Endodermal cell (in vitro differentiated cells): ENCODE measurements at regions not wholly inside any gene's neighbourhood (a gene's known extent, or its start where the extent isn't known, plus 50 kb on each side); places are given as distances from the start of the nearest gene placed in this dataset.
"Not testable (repeated sequence)": the region's sequence is repeated elsewhere in the genome, so short reads cannot be mapped to it uniquely, and the experiment has no call there.

ENCODE experiments used
- DNase-seq: peaks from one replicate; pipeline ENCODE4 v3.0.0-alpha.2; 2017
- H3K27ac ChIP-seq: 2 replicates; pipeline ENCODE4 v1.5.1; 2013; ENCODE audit warnings: mild to moderate bottlenecking, low read depth, low read length, moderate library complexity
- H3K27me3 ChIP-seq: 2 replicates; pipeline ENCODE4 v1.6.1; 2013; ENCODE audit warnings: mild to moderate bottlenecking, low read length, moderate library complexity; ENCODE audit not compliant: insufficient read depth, control insufficient read depth, poor library complexity, severe bottlenecking
- H3K36me3 ChIP-seq: 2 replicates; pipeline ENCODE4 v1.7.0; 2013; ENCODE audit warnings: mild to moderate bottlenecking, low read length, moderate library complexity; ENCODE audit not compliant: control insufficient read depth, insufficient read depth
- H3K4me1 ChIP-seq: one replicate; pipeline ENCODE4 v1.7.0; 2013; ENCODE audit warnings: low read length; ENCODE audit not compliant: control insufficient read depth, insufficient read depth
- H3K4me3 ChIP-seq: 2 replicates; pipeline ENCODE4 v1.5.1; 2013; ENCODE audit warnings: mild to moderate bottlenecking, low read length, moderate library complexity
- H3K9ac ChIP-seq: 2 replicates; pipeline ENCODE4 v1.6.1; 2013; ENCODE audit warnings: mild to moderate bottlenecking, low read length, moderate library complexity; ENCODE audit not compliant: poor library complexity, severe bottlenecking; ENCODE audit errors: extremely low read depth
- H3K9me3 ChIP-seq: 2 replicates; pipeline ENCODE4 v1.6.1; 2013; ENCODE audit warnings: mild to moderate bottlenecking, low read length, moderate library complexity; ENCODE audit not compliant: control insufficient read depth
- H3K27ac Mint-ChIP-seq: 2 replicates; pipeline ENCODE4 v1.8.0; 2020; ENCODE audit warnings: mixed read lengths
- H3K27me3 Mint-ChIP-seq: 2 replicates; pipeline ENCODE4 v1.8.0; 2021; ENCODE audit warnings: mild to moderate bottlenecking, mixed read lengths; ENCODE audit not compliant: insufficient read depth
- H3K36me3 Mint-ChIP-seq: 2 replicates; pipeline ENCODE4 v1.8.0; 2020; ENCODE audit warnings: low read depth, mixed read lengths
- H3K4me1 Mint-ChIP-seq: 2 replicates; pipeline ENCODE4 v1.8.0; 2020; ENCODE audit warnings: mixed read lengths
- H3K4me3 Mint-ChIP-seq: 2 replicates; pipeline ENCODE4 v1.8.0; 2020; ENCODE audit warnings: mild to moderate bottlenecking, moderate library complexity, mixed read lengths
- H3K9me3 Mint-ChIP-seq: 2 replicates; pipeline ENCODE4 v1.8.0; 2020; ENCODE audit warnings: mild to moderate bottlenecking, mixed read lengths
- CTCF ChIP-seq: fragments of 200-600 bp; sonication (generic); conservative IDR thresholded peaks from 2 replicates; pipeline ENCODE4 v1.5.0; 2021; ENCODE audit warnings: antibody characterized with exemption, mild to moderate bottlenecking
- WGBS, 2 experiments: methylation state at CpG; one replicate each; pipeline versions ENCODE4 v1.1.5 to v1.1.7; 2013; ENCODE audit warnings: missing lambda C conversion rate in 2 of 2, mixed read lengths in 1 of 2; ENCODE audit not compliant: insufficient coverage in 1 of 2, insufficient read length in 1 of 2; 5-methylcytosine and 5-hydroxymethylcytosine counted together

GRCh38 chr9:106784076-106784475 lies 78.9 kb upstream of the ZNF462 start:
- H3K9me3 Mint-ChIP-seq = no peaks in the 10 kb centered on the region
- no peaks in the 10 kb centered on the region for H3K9me3 ChIP-seq
- TF ChIP-seq CTCF = no peak
- H3K4me1 Mint-ChIP-seq = peaks cover 2% of the 10 kb centered on the region
- no peaks in the 10 kb centered on the region for H3K36me3 ChIP-seq
- H3K4me1 ChIP-seq = no peaks in the 10 kb centered on the region
- no peak for DNase-seq
- H3K27ac ChIP-seq = no peak overlapping the region
- H3K27ac Mint-ChIP-seq = no peak overlapping the region
- 67 to 81% methylated on average over 1 to 3 of the region's 3 CpGs for WGBS, 2 experiments
- H3K4me3 ChIP-seq = no peak overlapping the region
- H3K36me3 Mint-ChIP-seq = peaks cover 3% of the 10 kb centered on the region
- H3K4me3 Mint-ChIP-seq = no peak overlapping the region
- H3K9ac ChIP-seq = no peak overlapping the region
- H3K27me3 ChIP-seq = no peaks in the 10 kb centered on the region
- peaks cover 4% of the 10 kb centered on the region for H3K27me3 Mint-ChIP-seq

- H3K27me3 ChIP-seq = no peaks in the 10 kb centered on the region
- no peaks in the 10 kb centered on the region for H3K36me3 ChIP-seq
- H3K9ac ChIP-seq = no peak overlapping the region
- no peaks in the 10 kb centered on the region for H3K4me1 ChIP-seq
- 94 to 100% methylated on average over 2 to 3 of the region's 3 CpGs for WGBS, 2 experiments
- no peak overlapping the region for H3K4me3 Mint-ChIP-seq
- peaks cover 2% of the 10 kb centered on the region for H3K4me1 Mint-ChIP-seq
- no peak for DNase-seq
- H3K27ac Mint-ChIP-seq = no peak overlapping the region
- no peaks in the 10 kb centered on the region for H3K9me3 Mint-ChIP-seq
- H3K4me3 ChIP-seq = no peak overlapping the region
- no peak for TF ChIP-seq CTCF
- no peaks in the 10 kb centered on the region for H3K9me3 ChIP-seq
- no peak overlapping the region for H3K27ac ChIP-seq
- peaks cover 6% of the 10 kb centered on the region for H3K27me3 Mint-ChIP-seq
- peaks cover 3% of the 10 kb centered on the region for H3K36me3 Mint-ChIP-seq
Observed at GRCh38 chr9:106785200-106785599, 77.8 kb upstream of the ZNF462 start.

- H3K9me3 Mint-ChIP-seq, H3K27me3 Mint-ChIP-seq, H3K27ac Mint-ChIP-seq, H3K36me3 Mint-ChIP-seq, H3K9me3 ChIP-seq, H3K27me3 ChIP-seq, H3K27ac ChIP-seq, H3K4me3 Mint-ChIP-seq, H3K36me3 ChIP-seq, DNase-seq, H3K4me1 ChIP-seq, H3K4me1 Mint-ChIP-seq, H3K4me3 ChIP-seq, H3K9ac ChIP-seq: not testable (repeated sequence)
- WGBS, 2 experiments = 13 to 71% methylated on average over 1 to 2 of the region's 2 CpGs
Observed at GRCh38 chr9:106788021-106788420, 74.9 kb upstream of the ZNF462 start.

GRCh38 chr9:106795031-106795430 lies 67.9 kb upstream of the ZNF462 start:
- Histone ChIP-seq H3K36me3 (no peaks in the 10 kb centered on the region), H3K27me3 (no peaks in the 10 kb centered on the region), H3K9ac (no peak overlapping the region), H3K9me3 (no peaks in the 10 kb centered on the region), H3K4me3 (no peak overlapping the region), H3K27ac (no peak overlapping the region), H3K4me1 (no peaks in the 10 kb centered on the region)
- DNase-seq = no peak
- no peaks in the 10 kb centered on the region for H3K36me3 Mint-ChIP-seq
- peaks cover 9% of the 10 kb centered on the region for H3K27me3 Mint-ChIP-seq
- H3K4me3 Mint-ChIP-seq = no peak overlapping the region
- 87 to 96% methylated on average over 4 of the region's 4 CpGs for WGBS, 2 experiments
- H3K9me3 Mint-ChIP-seq = no peaks in the 10 kb centered on the region
- no peak overlapping the region for H3K27ac Mint-ChIP-seq
- H3K4me1 Mint-ChIP-seq = peaks cover 11% of the 10 kb centered on the region
- no peak for TF ChIP-seq CTCF
